ENCODE measurements at regions not wholly inside any gene's neighbourhood (a gene's known extent, or its start where the extent isn't known, plus 50 kb on each side); places are given as distances from the start of the nearest gene placed in this dataset.

DNA sequence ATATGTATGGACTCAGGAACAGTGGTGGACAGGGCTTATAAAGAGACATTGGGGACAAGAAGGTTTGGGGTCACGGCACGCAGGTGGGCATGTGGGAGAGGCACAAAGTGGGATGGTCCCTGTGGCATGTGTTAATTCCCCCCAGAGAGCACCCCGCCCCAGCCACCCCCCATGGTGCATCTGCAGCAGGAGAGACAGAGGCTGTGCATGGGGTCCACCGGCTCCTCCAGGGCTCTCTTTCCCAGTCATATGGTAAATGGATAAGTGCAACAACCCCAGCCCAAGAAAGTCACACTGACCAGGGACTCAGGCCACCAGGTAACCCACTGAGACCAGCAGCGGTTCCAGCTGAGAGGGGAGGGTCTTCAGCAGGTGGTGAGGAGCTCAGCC is 242.1 kb downstream of the BCL11B start:
- TF ChIP-seq EZH2 (IDR thresholded peaks at IDR 0.05; ENCODE audit: insufficient read depth, poor library complexity, severe bottlenecking) (no peak), EZH2phosphoT487 (IDR thresholded peaks at IDR 0.05; ENCODE audit: insufficient read depth, low read depth) (no peak)

Data from GM23248 (cell line).